CD4-positive, alpha-beta T cell treated with Interleukin-17A for 1 hour (primary cell): ENCODE measurements at regions not wholly inside any gene's neighbourhood (a gene's known extent, or its start where the extent isn't known, plus 50 kb on each side); places are given as distances from the start of the nearest gene placed in this dataset.

ENCODE experiments used
- DNase-seq: peaks from one replicate; pipeline ENCODE4 v3.0.0-alpha.2; 2020

- DNase-seq = no peak
These were observed 443.0 kb upstream of the KLF4 start for GRCh38 chr9:107932601-107933000.

- DNase-seq = no peak
These were observed 442.5 kb upstream of the KLF4 start for GRCh38 chr9:107932046-107932445.

- DNase-seq = no peak
These were observed 441.6 kb upstream of the KLF4 start for GRCh38 chr9:107931071-107931715.

- DNase-seq = peak; percentile 16
These were observed 439.9 kb upstream of the KLF4 start for GRCh38 chr9:107929443-107929842.

GRCh38 chr9:107928701-107929371 is 439.3 kb upstream of the KLF4 start:
- DNase-seq = no peak

GRCh38 chr9:107927276-107927675 is 437.7 kb upstream of the KLF4 start:
- no peak for DNase-seq

GRCh38 chr9:107925749-107926297 is 436.3 kb upstream of the KLF4 start:
- no peak for DNase-seq

- no peak for DNase-seq
These were observed 432.7 kb upstream of the KLF4 start for GRCh38 chr9:107922260-107922659.

GRCh38 chr9:107919263-107919662 is 429.7 kb upstream of the KLF4 start:
- no peak for DNase-seq

- DNase-seq = no peak
These were observed 429.2 kb upstream of the KLF4 start for GRCh38 chr9:107918749-107919148.

- no peak for DNase-seq
These were observed 424.6 kb upstream of the KLF4 start for GRCh38 chr9:107914151-107914550.

- no peak for DNase-seq
These were observed 418.1 kb upstream of the KLF4 start for GRCh38 chr9:107907715-107908114.

GRCh38 chr9:107907255-107907654 is 417.7 kb upstream of the KLF4 start:
- no peak for DNase-seq

- DNase-seq = no peak
These were observed 416.5 kb upstream of the KLF4 start for GRCh38 chr9:107906074-107906473.

- DNase-seq = no peak
These were observed 415.9 kb upstream of the KLF4 start for GRCh38 chr9:107905308-107906020.

GRCh38 chr9:107899961-107900330 is 410.4 kb upstream of the KLF4 start:
- no peak for DNase-seq

- no peak for DNase-seq
These were observed 409.2 kb upstream of the KLF4 start for GRCh38 chr9:107898761-107899160.

GRCh38 chr9:107896544-107896943 is 407.0 kb upstream of the KLF4 start:
- no peak for DNase-seq

GRCh38 chr9:107895501-107896001 is 406.0 kb upstream of the KLF4 start:
- DNase-seq = no peak

GRCh38 chr9:107894572-107895261 is 405.1 kb upstream of the KLF4 start:
- no peak for DNase-seq

GRCh38 chr9:107890921-107891465 is 401.4 kb upstream of the KLF4 start:
- DNase-seq = no peak

GRCh38 chr9:107888773-107889227 is 399.2 kb upstream of the KLF4 start:
- DNase-seq = no peak

- no peak for DNase-seq
These were observed 397.3 kb upstream of the KLF4 start for GRCh38 chr9:107886826-107887225.
